ENCODE measurements at regions not wholly inside any gene's neighbourhood (a gene's known extent, or its start where the extent isn't known, plus 50 kb on each side); places are given as distances from the start of the nearest gene placed in this dataset.

DNA sequence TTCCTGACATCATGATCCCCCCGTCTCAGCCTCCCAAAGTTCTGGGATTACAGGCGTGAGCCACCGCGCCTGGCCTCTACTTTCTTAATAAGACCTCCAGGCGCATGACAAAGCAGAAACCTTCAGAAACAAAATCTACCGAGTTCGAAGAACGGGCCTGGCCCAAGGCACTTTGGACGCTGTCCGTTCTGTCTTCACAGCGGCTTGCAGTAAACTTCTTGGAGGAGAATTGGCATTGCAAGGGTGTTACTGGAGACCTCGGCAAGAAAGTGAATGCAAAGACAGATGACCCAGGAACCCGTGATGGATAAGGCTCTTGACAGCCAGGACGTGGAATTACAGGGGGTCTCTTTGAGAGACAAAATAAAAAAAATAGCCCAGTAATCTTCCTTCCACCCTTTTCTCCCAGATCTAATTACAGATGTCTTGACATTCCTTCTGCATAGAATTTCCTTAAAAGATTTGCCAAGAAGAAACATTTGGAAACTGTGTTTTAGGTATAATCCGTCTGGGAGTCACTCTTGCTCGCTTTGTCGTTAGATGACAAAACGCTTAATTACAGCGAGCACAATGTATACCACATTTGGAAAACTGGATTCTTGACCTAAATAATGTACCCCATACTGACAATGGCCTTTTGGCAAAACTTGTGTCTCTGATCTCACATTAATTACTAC, 83.2 kb upstream of the TBX3 start:
- Histone ChIP-seq H3K9me2 (ENCODE audit: insufficient read depth) (no peaks in the 10 kb centered on the region), H3K4me1 (ENCODE audit: control insufficient read depth in 1 of 2, insufficient read depth in 2 of 2, low read length in 2 of 2) (no peaks in the 10 kb centered on the region), H3K36me3 (ENCODE audit: control insufficient read depth in 1 of 2, insufficient read depth in 2 of 2, low read length in 2 of 2) (no peaks in the 10 kb centered on the region), H4K20me1 (ENCODE audit: insufficient read depth) (no peaks in the 10 kb centered on the region), H3K27me3 (ENCODE audit: insufficient read depth, low read length) (no peaks in the 10 kb centered on the region), H3K4me3 (replicated peaks in 1 of 2; ENCODE audit: low read depth in 1 of 2, low read length in 2 of 2) (no peak overlapping the region), H3K9me3 (ENCODE audit: control insufficient read depth in 1 of 2, insufficient read depth in 1 of 2, low read depth in 1 of 2, low read length in 2 of 2) (no peaks in the 10 kb centered on the region), H3K27ac (ENCODE audit: low read depth, low read length) (no peak overlapping the region), H3K9ac (ENCODE audit: low read length) (no peak overlapping the region), H3K4me2 (ENCODE audit: low read length) (no peak overlapping the region), H2AFZ (ENCODE audit: low read depth, low read length, poor library complexity, severe bottlenecking) (no peak overlapping the region), H3K79me2 (ENCODE audit: insufficient read depth, low read length) (no peaks in the 10 kb centered on the region)
- no peak for TF ChIP-seq EGR1 (IDR thresholded peaks at IDR 0.05; ENCODE audit: low read depth)
- TF ChIP-seq SIN3A (IDR thresholded peaks at IDR 0.05; ENCODE audit: low read depth), result no peak
- no peak for TF ChIP-seq POLR2A (IDR thresholded peaks at IDR 0.05; ENCODE audit: borderline replicate concordance, extremely low read depth, insufficient read depth, insufficient read length)
- TF ChIP-seq ATF3 (IDR thresholded peaks at IDR 0.05), result no peak
- TF ChIP-seq FOSL1 (IDR thresholded peaks at IDR 0.05; ENCODE audit: low read depth), result no peak
- no peak for TF ChIP-seq ZFX (IDR thresholded peaks at IDR 0.05)
- TF ChIP-seq, protein P1, sequence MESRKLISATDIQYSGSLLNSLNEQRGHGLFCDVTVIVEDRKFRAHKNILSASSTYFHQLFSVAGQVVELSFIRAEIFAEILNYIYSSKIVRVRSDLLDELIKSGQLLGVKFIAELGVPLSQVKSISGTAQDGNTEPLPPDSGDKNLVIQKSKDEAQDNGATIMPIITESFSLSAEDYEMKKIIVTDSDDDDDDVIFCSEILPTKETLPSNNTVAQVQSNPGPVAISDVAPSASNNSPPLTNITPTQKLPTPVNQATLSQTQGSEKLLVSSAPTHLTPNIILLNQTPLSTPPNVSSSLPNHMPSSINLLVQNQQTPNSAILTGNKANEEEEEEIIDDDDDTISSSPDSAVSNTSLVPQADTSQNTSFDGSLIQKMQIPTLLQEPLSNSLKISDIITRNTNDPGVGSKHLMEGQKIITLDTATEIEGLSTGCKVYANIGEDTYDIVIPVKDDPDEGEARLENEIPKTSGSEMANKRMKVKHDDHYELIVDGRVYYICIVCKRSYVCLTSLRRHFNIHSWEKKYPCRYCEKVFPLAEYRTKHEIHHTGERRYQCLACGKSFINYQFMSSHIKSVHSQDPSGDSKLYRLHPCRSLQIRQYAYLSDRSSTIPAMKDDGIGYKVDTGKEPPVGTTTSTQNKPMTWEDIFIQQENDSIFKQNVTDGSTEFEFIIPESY (IDR thresholded peaks at IDR 0.05; ENCODE audit: extremely low read depth, insufficient replicate concordance, low read length), result no peak
- TF ChIP-seq CBX3 (IDR thresholded peaks at IDR 0.05; ENCODE audit: low read depth), result no peak
- no peak for TF ChIP-seq CEBPB (IDR thresholded peaks at IDR 0.05; ENCODE audit: low read depth)
- no peak for TF ChIP-seq POLR2AphosphoS5 (IDR thresholded peaks at IDR 0.05; ENCODE audit: low read depth, low read length)
- TF ChIP-seq REST (IDR thresholded peaks at IDR 0.05; ENCODE audit: low read depth), result no peak
- no peak for TF ChIP-seq SRF (IDR thresholded peaks at IDR 0.05; ENCODE audit: low read depth)
- TF ChIP-seq, protein P2, sequence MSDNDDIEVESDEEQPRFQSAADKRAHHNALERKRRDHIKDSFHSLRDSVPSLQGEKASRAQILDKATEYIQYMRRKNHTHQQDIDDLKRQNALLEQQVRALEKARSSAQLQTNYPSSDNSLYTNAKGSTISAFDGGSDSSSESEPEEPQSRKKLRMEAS (IDR thresholded peaks at IDR 0.05), result no peak
- TF ChIP-seq ZNF274 (IDR thresholded peaks at IDR 0.05; ENCODE audit: low read depth, low read length), result no peak
- no peak for TF ChIP-seq EZH2 (IDR thresholded peaks at IDR 0.05)
- TF ChIP-seq EZH2phosphoT487 (IDR thresholded peaks at IDR 0.05; ENCODE audit: borderline replicate concordance), result no peak
- no peak for TF ChIP-seq RAD21 (IDR thresholded peaks at IDR 0.05; ENCODE audit: low read depth)
- TF ChIP-seq TCF7L2 (IDR thresholded peaks at IDR 0.05; ENCODE audit: borderline replicate concordance, extremely low read depth, insufficient read depth, insufficient read length), result no peak
- TF ChIP-seq ELF1 (IDR thresholded peaks at IDR 0.05; ENCODE audit: borderline replicate concordance, low read depth), result no peak
- ChIA-PET RAD21 (ENCODE audit: low non-redundant PET in 1 of 2, low total read pairs in 2 of 2, uncharacterized antibody in 2 of 2, unreplicated experiment in 2 of 2) (no interaction called here), CTCF (no interaction called here), POLR2A (no interaction called here)
- DNase-seq (ENCODE audit: low read depth, low spot score) (no peak), ATAC-seq (no peak)
- intact Hi-C loops (cut with micrococcal nuclease), result no loop called here
- BruUV-seq (replicated peaks), result no TSS peak

Data from HCT116 (cell line).